ENCODE measurements at regions not wholly inside any gene's neighbourhood (a gene's known extent, or its start where the extent isn't known, plus 50 kb on each side); places are given as distances from the start of the nearest gene placed in this dataset.
"Not testable (repeated sequence)": the region's sequence is repeated elsewhere in the genome, so short reads cannot be mapped to it uniquely, and the experiment has no call there.

DNA sequence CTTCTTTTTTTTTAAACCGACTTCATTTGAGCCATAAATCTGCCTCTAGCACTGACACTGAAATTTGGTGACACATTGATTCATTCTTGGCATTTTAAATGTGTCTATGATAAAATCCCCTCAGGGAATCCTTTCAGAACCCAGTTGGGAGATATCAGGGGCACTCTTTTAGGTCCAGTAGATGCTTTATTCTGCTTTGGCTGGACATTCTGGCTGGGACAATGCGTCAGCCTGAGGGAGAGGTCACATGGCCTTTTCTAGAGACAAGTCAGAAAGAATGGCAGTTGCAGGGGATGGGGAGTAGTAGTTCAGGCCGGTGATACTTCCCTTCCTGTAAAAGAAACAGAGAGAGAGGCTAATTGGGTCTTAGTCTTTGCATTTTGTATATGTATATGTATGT, 63.1 kb downstream of the TRIM43 start:
- DNase-seq (ENCODE audit: low spot score) = not testable (repeated sequence)

DNA sequence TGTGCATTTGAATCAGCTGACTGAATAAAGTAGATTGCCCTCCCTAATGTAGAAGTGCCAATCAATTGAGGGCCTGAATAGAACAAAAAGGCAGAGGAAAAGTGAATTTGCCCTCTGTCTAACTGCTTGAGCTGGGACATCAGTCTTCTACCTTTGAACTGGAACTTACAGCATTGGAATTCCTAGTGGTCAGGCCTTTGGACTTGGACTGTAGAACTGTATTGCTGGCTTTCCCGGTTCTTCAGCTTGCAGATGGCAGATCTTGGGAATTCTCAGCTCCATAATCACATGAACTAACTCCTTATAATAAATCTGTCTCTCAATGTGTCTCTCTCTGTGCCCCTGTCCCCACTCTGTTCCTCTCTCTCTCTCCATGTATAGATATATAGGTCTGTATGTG, 64.8 kb downstream of the TRIM43 start:
- not testable (repeated sequence) for DNase-seq (ENCODE audit: low spot score)

DNA sequence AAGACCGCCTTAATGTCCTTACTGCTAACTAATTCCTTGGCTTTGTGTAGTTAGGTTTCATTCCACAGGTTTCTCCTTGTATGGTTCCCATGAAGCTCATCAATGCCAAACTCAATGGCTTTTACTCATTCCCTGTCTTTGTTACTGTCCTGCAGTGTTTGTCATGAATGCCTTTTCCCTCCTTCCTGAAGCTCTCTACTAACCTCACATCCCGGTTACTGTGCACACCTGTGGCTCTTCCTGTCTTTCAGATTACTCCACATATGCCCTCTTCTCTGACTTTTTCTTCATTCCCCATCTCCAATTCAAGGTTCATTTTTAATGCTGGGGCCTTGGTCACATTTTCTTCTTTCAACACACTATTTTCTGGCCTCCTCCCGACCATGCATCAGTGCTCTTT, 66.1 kb downstream of the TRIM43 start:
- DNase-seq (ENCODE audit: low spot score) = not testable (repeated sequence)

DNA sequence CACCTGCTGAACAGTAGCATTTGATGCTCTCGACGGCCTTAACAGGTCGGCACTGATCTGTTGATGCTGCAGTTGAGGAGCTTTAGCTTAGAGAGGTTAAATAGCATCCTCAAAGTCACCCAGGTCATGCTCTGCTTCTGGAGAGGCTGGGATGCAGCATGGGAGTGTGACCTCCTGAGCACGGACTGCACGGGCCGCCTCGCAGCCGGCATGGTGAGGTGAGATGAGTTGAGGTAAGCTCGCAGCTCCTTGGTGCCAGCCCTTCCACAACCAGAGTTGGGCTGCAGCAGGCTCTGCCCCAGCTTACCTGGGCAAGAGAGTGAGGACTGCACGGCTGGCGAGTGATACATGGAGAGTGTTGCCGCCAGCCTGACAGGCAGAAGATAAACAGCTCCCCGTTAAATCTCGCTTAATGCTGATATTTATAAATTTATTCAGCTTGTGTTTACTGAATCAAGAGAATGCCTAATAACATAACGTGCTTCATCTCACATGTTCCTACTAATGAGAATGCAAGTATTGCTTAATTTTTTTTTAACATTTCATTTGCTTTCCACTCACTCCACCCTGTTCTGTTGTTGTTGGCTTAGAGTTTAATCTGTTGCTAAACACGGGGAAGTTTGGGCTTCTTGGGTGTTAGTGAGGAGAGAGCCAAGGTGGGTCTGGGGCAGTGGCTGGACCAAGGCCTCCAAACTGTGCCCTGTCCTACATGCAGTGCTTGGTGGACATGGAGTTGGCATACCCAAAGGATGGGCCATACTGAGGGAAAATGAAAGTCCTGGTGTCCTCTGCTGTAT, 69.2 kb downstream of the TRIM43 start:
- DNase-seq (ENCODE audit: low spot score) = not testable (repeated sequence)

DNA sequence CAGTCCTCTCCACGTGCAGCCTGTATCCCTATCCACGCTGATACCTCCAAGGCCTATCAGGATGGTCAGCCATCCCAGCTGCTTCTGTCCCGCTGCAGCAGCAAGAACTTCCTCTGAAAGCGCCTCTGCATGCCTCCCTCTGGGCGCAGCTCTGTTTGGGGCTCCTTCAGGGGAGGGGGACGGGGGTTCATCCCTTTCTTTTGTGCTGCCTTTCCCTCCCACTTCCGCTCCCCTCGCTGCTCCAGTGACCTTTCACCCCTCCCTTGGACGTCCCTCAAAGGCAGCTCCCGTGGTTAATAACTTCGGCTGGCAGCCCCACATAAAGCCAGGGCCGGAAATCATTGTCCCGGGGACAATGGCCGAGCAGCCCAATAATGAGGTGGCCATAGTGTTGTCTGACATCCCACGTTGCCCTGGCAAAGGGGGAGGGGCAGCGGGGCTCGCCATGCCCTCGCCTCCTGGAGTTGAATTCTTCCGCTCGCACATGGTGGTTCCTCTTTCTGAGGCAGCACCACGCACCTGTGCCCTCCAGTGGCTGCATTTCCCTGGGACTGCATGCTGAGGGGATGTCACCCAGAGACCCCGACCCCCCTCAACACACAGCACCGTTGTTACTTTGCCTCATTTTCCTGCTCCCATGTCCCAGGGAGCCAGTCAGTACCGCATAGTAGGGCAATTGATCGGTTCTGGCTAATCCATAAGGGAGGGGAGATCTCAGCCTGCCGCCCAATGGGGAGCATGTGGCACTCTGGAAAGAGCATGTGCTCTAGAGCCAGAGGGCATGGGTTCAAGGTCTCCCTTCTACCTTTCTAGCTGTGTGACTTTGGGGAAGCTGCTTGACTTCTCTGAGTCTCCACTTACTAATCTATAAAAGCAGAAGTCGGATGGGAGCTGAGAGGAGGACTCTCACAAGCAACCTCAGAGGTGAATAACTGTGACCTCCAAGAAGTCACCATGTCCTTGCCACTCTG, 72.0 kb downstream of the TRIM43 start:
- peak; percentile 10 for DNase-seq (ENCODE audit: low spot score)

DNA sequence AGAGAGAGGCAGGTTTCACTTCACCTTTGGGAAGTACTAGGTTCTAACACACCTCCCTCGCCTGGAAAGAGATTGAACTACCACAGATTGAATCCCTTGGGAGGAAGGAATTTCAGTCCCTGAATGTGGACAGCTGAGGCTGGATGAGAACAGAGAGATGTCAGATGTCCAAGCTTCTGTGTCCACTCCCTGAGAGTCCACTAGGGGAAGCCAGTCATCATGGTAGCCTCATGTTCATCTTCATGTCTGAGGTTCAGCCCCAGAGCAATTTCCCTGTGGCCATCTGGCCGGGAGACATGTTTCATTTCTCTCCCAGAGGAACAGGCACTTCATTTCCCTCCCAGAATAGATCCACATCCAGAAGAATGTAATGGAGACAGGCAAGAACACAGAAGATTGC, 74.8 kb downstream of the TRIM43 start:
- not testable (repeated sequence) for DNase-seq (ENCODE audit: low spot score)

DNA sequence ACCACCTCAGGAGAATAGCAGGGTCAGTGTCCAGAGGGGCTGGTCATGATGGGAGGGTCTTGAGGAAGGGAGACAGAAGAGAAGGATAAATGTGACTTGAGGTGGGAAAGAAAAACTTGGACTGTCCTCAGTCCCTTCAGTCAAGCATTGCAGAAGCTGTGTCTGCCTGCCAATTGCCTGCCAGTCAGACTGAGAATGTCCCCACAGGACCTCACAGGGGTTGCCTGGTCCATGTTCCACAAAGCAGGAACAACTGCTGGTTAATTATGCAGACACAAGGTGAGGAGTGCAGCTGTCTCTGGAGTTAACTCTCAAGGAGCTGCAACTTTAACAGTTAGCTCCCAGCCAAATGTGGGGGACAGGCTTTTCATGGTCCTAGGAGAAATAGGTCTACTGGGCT, 75.7 kb downstream of the TRIM43 start:
- no peak for DNase-seq (ENCODE audit: low spot score)

DNA sequence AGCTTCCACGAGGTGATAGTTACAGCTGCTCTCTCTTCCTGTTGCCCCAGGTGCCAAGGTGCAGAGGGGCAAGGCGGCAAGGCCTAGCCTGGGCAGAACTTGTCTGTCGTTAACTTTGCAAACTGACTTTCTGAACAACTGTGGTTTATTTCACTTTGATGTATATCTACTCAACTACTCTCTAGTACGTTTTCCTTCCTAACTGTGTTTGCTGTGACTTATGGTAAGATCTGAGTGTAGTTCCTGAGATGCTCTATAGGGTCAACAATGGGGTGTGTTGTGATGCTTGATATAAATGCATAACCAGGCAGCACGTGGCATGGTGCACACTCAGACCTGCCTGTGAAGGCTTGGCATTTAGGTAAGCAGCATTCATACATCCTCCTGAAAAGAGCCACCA, 77.1 kb downstream of the TRIM43 start:
- not testable (repeated sequence) for DNase-seq (ENCODE audit: low spot score)

DNA sequence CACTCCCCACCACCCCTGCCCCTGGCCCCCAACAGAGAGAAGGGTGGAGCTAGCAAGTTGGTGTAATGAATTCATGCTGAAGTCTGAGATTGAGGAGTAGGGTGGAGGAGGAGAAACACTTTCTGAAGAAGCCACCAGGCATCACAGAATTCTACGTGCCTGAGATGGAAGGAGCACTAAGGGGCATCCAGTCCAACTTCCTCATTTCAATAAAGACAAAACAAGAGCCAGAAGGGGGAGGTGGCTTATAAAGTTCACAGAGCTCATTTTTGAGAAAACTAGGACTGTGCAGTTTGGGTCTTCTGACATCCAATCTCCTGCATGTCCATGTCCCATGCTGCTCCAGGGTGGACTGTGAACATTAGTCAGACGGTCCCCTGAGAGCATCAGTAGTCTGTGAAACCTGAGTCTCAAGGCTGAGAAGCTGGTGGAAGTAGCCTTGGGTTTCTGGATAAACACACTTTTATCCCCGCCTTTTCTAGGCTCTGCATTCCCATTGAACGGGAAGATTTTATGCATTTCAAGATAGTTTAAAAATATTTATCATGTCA, 77.7 kb downstream of the TRIM43 start:
- peak; percentile 9 for DNase-seq (ENCODE audit: low spot score)

DNA sequence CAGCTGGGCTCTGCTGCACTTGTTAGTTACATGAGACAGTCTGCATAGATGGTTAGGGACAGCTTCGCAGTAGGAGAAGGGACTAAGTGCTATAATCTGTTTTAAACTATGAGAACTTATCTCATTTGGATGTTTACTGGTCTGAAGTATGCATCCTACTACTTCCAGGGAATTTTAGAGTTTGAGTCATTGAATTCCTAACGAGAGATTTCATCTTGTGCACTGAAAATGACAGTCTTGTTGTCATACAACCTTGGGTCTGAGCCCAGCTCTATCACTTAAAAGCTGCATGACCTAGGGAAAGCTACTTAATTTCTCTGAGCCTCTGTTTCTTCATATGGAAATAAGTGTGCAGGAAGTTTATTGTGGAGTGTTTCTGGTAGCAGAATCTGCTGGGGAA, 78.4 kb downstream of the TRIM43 start:
- no peak for DNase-seq (ENCODE audit: low spot score)

DNA sequence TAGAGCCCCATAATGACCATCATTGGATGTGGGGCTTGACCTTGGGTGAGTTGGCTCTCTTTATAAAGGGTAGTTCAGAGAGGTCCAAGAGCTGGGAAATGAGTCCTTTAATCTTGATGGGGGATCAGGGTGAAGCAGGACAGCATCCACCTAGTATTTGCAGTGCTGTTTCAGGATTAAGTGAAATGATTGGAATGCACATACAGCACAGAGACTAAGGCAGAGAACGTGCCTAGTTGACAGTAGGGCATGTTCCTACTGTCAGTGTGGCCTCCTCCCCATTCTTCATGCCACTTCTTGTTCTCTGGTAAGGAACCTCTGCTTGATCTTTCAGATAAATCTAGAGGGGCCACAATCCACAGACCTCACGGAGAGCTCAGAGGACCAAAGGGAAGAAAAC, 78.9 kb downstream of the TRIM43 start:
- no peak for DNase-seq (ENCODE audit: low spot score)

DNA sequence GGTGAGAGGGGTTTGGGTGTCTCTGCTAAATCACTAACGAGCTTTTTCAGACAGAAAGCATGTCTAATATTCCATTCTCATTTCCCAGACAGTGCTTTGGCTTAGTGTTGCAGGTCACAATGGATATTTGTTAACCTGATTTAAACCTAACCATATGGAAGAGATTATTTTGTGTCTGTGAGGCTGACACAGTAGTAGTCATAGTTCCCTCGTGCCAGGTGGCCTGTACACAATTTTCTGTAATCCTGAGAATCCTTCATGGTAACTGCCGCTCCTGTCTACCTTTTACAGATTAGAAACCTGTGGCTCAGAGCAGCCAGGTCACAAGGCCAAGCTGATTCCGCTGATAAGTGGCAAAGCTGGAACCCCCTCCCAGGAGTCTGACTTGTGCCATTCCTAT, 79.4 kb downstream of the TRIM43 start:
- not testable (repeated sequence) for DNase-seq (ENCODE audit: low spot score)

DNA sequence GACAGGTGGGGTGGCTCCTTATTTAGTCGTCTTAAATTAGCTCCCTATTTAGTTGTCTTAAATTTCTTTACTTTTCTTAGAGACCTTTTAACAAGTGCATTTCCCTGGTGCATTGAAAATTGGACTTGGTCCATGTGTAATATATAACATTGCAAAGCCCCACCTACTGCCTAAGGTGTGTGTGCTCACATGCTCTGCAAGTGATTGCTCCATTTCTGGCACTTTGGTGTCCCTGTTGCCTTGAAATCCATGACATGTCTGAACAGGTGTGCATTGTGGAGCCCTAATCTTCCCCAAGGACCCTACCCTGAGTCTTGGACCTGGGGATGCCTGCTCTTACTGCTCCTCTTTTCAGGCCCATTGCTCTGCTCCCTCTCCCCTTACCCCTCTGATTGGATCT, 80.2 kb downstream of the TRIM43 start:
- DNase-seq (ENCODE audit: low spot score) = not testable (repeated sequence)

DNA sequence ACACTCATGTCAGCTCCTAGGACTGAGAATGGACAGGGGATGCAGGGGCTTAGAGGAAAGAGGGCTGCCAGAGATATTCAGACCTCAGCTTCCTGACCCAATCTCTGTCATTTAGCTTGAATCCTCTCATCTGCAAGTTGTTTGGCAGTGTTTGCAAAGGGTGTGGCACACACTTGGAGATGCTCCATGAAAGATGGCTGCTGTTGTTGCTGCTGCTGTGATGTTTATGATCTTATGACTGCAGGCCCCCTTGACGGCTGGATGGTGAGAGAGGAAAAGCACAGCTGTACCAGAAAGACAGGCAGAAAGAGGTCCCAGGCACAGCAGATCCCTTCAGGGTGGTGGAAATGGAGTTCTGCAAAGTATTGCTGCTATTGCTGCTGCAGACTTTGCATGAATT, 80.7 kb downstream of the TRIM43 start:
- DNase-seq (ENCODE audit: low spot score) = not testable (repeated sequence)

DNA sequence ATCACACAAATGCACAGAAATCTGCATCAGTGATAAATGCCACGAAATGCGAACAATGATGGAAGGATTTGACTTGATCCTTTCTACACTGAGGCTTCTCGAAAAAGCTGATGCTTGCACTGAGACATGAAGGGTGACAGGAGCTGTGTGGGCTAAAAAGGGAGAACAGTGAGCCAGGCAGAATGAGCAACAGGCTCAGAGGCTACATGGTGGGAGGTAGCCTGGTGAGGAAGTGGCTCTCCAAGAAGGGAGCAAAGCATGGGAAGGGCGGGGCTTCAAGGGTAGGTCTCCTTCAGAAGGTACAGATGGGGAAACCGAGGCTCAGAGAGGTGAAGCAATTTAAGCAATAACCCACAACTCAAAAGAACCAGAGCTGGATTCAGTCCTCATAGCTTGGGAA, 82.4 kb downstream of the TRIM43 start:
- no peak for DNase-seq (ENCODE audit: low spot score)

DNA sequence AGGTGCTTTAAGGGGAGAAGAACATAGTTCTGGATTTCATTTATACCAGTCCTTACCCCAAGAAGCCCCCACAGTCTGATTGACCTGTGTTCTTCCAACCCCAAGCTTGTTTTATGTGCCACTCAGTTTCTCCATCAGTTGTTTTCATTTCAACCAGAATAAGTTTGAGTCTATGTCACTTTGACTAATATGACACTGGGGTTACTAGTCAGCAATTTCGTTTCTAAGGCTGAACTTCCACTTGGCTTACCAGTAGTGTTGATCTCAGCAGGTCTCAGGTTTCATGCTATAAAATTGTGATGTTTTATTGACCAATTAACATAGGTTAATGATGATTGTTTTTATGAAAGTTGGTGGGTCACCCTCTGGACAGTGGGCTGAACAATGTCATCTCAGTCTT, 84.8 kb downstream of the TRIM43 start:
- not testable (repeated sequence) for DNase-seq (ENCODE audit: low spot score)

DNA sequence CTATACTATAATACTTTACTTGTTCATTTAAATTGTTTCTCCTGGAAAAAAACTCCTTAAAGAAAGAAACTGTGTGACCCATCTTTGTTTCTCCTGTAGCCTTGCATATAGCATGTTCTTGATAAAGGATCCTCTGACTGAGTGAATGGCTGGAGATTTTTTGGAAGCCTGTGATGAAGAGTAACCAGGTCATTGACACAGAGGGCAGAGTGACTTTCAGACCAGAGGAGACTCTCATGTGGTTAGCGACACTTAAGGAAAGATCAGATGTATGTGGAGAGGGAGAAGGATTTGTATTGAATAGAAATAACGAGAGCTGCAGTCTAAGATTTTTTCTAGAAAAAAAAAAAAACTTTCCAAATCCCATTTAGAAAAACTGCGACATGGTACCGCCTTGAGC, 85.5 kb downstream of the TRIM43 start:
- no peak for DNase-seq (ENCODE audit: low spot score)

DNA sequence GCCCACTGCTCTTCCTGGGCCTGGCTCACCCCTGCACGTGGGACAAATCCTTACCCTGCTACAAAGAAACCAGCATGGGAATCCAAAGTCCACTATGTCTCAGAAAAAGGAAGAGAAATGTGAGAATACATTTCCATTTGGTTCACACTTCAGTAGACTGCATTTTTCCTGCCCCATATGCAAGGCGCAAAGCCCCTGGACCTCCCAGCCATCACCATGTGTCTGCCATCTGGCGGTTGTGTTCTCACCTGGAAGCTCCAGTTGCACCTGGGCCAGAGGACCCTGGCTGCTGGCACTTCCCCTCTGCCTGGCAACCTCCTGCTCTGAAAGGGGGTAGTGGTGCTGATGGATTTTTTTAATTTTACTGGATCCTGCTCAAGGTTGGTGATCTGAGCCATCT, 86.0 kb downstream of the TRIM43 start:
- DNase-seq (ENCODE audit: low spot score) = not testable (repeated sequence)

DNA sequence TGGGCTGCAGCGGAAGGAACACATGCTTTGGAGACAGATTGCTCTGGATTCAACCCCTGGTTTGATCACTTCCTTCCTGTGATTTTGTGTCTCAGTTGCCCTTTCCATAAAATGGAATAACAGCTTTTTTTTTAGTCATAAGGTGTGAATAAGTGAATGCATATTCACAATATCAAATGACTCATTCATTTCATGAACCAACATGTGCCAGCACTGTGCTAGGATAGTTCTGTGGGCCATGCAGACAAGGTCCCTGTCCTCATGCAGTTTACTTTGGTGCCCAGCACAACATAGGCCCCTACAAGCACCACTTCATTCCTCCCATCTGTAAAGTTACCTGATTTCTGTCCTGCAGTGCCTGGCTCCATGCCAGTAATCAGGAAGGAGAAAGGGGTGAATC, 89.4 kb downstream of the TRIM43 start:
- DNase-seq (ENCODE audit: low spot score) = not testable (repeated sequence)

DNA sequence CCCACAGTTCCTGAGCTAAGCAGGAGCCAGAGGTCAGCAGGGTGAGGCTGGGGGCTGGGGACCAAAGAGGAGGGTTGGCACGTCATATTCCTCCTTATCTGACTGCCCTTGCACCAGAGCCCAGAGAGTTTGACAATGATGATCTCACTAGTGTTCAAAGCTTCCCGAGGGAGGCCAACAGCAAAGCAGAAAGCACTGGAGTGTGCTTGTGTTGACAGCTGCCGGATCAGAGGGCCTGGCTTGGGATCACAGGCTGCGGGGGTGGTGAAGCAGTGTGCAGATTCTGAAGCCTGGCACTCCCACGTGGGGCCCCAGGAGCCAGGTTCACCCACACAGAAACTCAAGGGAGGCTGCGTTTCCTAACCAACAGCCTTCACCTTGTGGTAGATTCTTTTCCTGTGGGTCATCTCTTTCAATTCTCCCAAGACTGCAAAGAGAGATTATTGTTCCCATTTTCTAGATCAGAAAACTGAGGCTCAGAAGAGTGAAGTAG, 89.8 kb downstream of the TRIM43 start:
- DNase-seq (ENCODE audit: low spot score) = not testable (repeated sequence)

DNA sequence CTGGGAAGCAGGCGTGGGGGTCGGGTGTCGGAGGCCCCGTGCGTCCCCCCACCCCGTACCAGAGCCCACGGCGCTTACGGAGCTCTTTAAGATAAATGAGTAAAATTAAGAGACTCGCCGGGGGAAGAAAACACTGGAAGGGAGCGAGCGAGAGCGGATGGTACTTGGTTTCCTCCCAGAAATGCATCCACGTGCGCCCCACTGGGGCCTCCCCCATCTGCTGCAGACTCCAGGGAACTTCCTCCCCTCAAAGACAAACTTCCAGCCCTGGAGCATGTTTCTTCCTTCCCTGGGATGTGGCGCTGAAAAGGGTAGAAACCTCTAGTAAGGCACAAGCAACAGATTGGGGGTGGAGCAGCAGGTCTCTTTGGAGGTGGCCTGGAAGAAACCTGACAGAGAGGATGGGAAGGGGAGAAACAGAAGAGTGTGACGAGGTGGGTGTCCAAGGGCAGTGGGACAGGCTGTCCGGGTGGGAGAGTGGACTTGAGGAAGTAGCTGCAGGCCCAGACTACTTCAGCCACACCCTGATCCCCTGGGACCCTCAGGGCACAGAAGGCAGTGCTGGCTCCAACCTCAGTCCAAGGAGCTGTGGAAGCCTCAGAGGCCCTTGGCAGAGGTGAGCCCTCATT, 91.2 kb downstream of the TRIM43 start:
- DNase-seq (ENCODE audit: low spot score) = not testable (repeated sequence)

DNA sequence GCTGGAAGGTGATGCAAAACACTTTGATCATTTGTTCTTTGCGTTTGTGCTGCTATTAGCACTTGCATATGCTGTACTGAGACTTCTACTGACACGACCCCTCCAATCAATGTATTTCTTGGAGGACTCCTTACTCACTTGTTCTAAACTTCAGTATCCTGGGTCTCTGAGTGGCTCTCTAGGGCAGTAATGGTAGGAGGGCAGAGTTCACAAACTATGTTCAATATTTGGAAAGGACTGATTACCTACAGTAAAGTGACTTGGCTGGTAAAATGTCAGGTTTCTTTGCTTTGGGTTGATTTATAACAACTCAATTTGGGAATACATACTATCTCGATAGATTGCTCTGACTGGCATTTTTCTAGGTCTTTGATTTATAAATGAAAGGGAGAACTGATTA, 93.7 kb downstream of the TRIM43 start:
- DNase-seq (ENCODE audit: low spot score) = no peak
